ENCODE measurements at regions not wholly inside any gene's neighbourhood (a gene's known extent, or its start where the extent isn't known, plus 50 kb on each side); places are given as distances from the start of the nearest gene placed in this dataset.
"Not testable (repeated sequence)": the region's sequence is repeated elsewhere in the genome, so short reads cannot be mapped to it uniquely, and the experiment has no call there.

- H3K4me3 ChIP-seq (ENCODE audit: low read length); H3K9me2 ChIP-seq (replicated peaks; ENCODE audit: low read length); H3K27me3 ChIP-seq (ENCODE audit: low read length); H3F3A ChIP-seq (ENCODE audit: low read length, unreplicated experiment); DNase-seq; intact Hi-C loops (cut with micrococcal nuclease); H3K9me3 ChIP-seq (ENCODE audit: low read length); H2AFZ ChIP-seq (ENCODE audit: low read length); H3K36me3 ChIP-seq (ENCODE audit: low read depth, low read length); H3K4me2 ChIP-seq (ENCODE audit: low read length); H4K20me1 ChIP-seq (ENCODE audit: low read length); H3K27ac ChIP-seq (ENCODE audit: low read length); H3K4me1 ChIP-seq (ENCODE audit: insufficient read depth, low read length); BruUV-seq (replicated peaks); POLR2A ChIA-PET (ENCODE audit: unreplicated experiment); ATAC-seq; H3K79me2 ChIP-seq (ENCODE audit: low read length); H3K9ac ChIP-seq (ENCODE audit: low read length); CTCF ChIA-PET: not testable (repeated sequence)
Observed at GRCh38 chr1:149228672-149229585, 125.6 kb upstream of the NBPF9 start.

- H3K36me3 ChIP-seq (ENCODE audit: low read depth, low read length); H3K9ac ChIP-seq (ENCODE audit: low read length); H3K9me3 ChIP-seq (ENCODE audit: low read length); ATAC-seq; H3K27ac ChIP-seq (ENCODE audit: low read length); H2AFZ ChIP-seq (ENCODE audit: low read length); BruUV-seq (replicated peaks); POLR2A ChIA-PET (ENCODE audit: unreplicated experiment); H3K4me2 ChIP-seq (ENCODE audit: low read length); H3K4me1 ChIP-seq (ENCODE audit: insufficient read depth, low read length); H3K27me3 ChIP-seq (ENCODE audit: low read length); H3K79me2 ChIP-seq (ENCODE audit: low read length); H3F3A ChIP-seq (ENCODE audit: low read length, unreplicated experiment); H3K9me2 ChIP-seq (replicated peaks; ENCODE audit: low read length); H3K4me3 ChIP-seq (ENCODE audit: low read length); intact Hi-C loops (cut with micrococcal nuclease); DNase-seq; H4K20me1 ChIP-seq (ENCODE audit: low read length); CTCF ChIA-PET: not testable (repeated sequence)
Observed at GRCh38 chr1:149229813-149230212, 126.5 kb upstream of the NBPF9 start.

GRCh38 chr1:149234926-149235914 is 131.9 kb upstream of the NBPF9 start:
- H3K27ac ChIP-seq (ENCODE audit: low read length); DNase-seq; H3K36me3 ChIP-seq (ENCODE audit: low read depth, low read length); H3K9ac ChIP-seq (ENCODE audit: low read length); H4K20me1 ChIP-seq (ENCODE audit: low read length); H3F3A ChIP-seq (ENCODE audit: low read length, unreplicated experiment); intact Hi-C loops (cut with micrococcal nuclease); H3K4me3 ChIP-seq (ENCODE audit: low read length); POLR2A ChIA-PET (ENCODE audit: unreplicated experiment); H3K9me3 ChIP-seq (ENCODE audit: low read length); H3K9me2 ChIP-seq (replicated peaks; ENCODE audit: low read length); H3K4me1 ChIP-seq (ENCODE audit: insufficient read depth, low read length); H3K27me3 ChIP-seq (ENCODE audit: low read length); BruUV-seq (replicated peaks); H3K4me2 ChIP-seq (ENCODE audit: low read length); H3K79me2 ChIP-seq (ENCODE audit: low read length); CTCF ChIA-PET; H2AFZ ChIP-seq (ENCODE audit: low read length): not testable (repeated sequence)
- peak; percentile 51 for ATAC-seq

DNA sequence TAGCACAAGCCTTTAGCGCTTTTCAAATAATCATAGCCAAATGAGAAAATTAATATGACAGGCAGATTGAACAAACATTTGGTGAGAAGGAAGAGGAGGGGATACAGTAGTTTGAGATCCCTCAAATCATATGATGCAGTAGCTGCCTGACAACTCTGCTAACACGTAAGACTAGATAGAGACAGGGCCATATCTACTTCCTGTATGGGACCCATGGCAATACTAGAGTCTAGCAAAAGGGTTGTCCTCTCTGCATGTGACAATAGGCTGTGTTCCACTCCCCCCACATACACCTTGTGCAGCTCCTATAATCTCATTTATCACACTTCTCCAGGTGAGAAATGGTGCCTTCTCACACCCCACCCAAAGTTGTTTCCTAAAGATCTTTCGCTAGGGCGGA is 134.2 kb upstream of the NBPF9 start:
- DNase-seq; H3K27me3 ChIP-seq (ENCODE audit: low read length); H2AFZ ChIP-seq (ENCODE audit: low read length); H3F3A ChIP-seq (ENCODE audit: low read length, unreplicated experiment); H3K4me3 ChIP-seq (ENCODE audit: low read length); H3K9me3 ChIP-seq (ENCODE audit: low read length); H3K4me2 ChIP-seq (ENCODE audit: low read length); H3K9me2 ChIP-seq (replicated peaks; ENCODE audit: low read length); H3K79me2 ChIP-seq (ENCODE audit: low read length); POLR2A ChIA-PET (ENCODE audit: unreplicated experiment); intact Hi-C loops (cut with micrococcal nuclease); H3K27ac ChIP-seq (ENCODE audit: low read length); CTCF ChIA-PET; H3K4me1 ChIP-seq (ENCODE audit: insufficient read depth, low read length); BruUV-seq (replicated peaks); H3K36me3 ChIP-seq (ENCODE audit: low read depth, low read length); H4K20me1 ChIP-seq (ENCODE audit: low read length); H3K9ac ChIP-seq (ENCODE audit: low read length); ATAC-seq: not testable (repeated sequence)

DNA sequence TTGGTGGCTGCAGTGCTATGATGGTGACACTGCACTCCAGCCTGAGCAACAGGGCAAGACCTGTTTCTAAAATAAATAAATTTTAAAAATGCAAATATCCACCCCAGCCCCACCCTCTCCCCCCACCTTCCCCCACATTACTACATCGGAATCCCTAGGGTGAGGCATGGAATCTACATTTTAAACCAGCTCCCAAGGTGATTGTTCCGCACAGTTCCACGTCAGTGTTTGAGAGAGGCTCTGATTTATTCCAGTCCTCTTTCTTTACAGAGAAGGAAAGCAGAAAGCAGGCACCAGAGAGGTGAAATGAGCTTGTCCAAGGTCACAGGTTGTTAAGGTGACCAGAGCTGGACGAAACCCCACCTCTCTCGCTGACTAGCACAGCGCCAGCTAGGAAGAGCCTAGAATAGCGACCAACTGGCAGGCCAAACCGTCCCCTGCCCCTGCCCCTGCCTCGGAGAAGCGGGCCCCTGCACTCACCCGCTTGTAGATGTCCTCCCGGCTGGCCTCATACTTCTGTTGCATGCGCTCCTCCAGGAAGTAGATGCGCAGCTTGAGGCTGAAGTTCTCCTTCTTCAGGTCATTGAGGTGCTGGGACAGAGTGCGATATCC is 136.7 kb upstream of the NBPF9 start:
- H2AFZ ChIP-seq (ENCODE audit: low read length); POLR2A ChIA-PET (ENCODE audit: unreplicated experiment); H3K27ac ChIP-seq (ENCODE audit: low read length); ATAC-seq; H3K4me3 ChIP-seq (ENCODE audit: low read length); H3K4me2 ChIP-seq (ENCODE audit: low read length); H3K9me2 ChIP-seq (replicated peaks; ENCODE audit: low read length); H4K20me1 ChIP-seq (ENCODE audit: low read length); H3K36me3 ChIP-seq (ENCODE audit: low read depth, low read length); intact Hi-C loops (cut with micrococcal nuclease); H3K4me1 ChIP-seq (ENCODE audit: insufficient read depth, low read length); BruUV-seq (replicated peaks); H3K9ac ChIP-seq (ENCODE audit: low read length); H3K27me3 ChIP-seq (ENCODE audit: low read length); H3K79me2 ChIP-seq (ENCODE audit: low read length); H3F3A ChIP-seq (ENCODE audit: low read length, unreplicated experiment); H3K9me3 ChIP-seq (ENCODE audit: low read length); DNase-seq; CTCF ChIA-PET: not testable (repeated sequence)

DNA sequence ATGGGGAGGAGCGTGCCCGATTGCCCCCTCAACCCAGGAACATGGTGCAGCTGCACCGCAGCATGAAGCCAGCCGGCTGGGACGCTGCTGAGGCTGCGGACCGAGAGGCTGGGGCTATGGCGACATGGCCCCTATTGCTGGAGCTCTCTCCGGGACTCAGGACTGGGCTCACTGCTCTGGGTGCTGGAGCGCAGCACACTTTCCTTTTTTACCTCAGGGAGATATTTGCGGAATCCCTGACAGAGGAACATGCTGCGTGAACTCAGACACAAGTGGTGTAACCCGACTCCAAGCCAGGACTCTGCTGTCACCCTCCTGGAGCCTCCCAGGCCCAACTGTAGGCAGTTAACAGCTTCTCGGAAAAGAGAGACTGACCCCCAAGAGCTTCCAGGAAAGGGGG is 137.2 kb upstream of the NBPF9 start:
- H3K9ac ChIP-seq (ENCODE audit: low read length); H3K36me3 ChIP-seq (ENCODE audit: low read depth, low read length); H3K4me3 ChIP-seq (ENCODE audit: low read length); H3K9me3 ChIP-seq (ENCODE audit: low read length); ATAC-seq; H2AFZ ChIP-seq (ENCODE audit: low read length); H3K79me2 ChIP-seq (ENCODE audit: low read length); H3K9me2 ChIP-seq (replicated peaks; ENCODE audit: low read length); BruUV-seq (replicated peaks); H3F3A ChIP-seq (ENCODE audit: low read length, unreplicated experiment); H3K27ac ChIP-seq (ENCODE audit: low read length); POLR2A ChIA-PET (ENCODE audit: unreplicated experiment); H4K20me1 ChIP-seq (ENCODE audit: low read length); H3K27me3 ChIP-seq (ENCODE audit: low read length); H3K4me2 ChIP-seq (ENCODE audit: low read length); DNase-seq; intact Hi-C loops (cut with micrococcal nuclease); H3K4me1 ChIP-seq (ENCODE audit: insufficient read depth, low read length); CTCF ChIA-PET: not testable (repeated sequence)
